GM10266 (cell line): ENCODE measurements at regions not wholly inside any gene's neighbourhood (a gene's known extent, or its start where the extent isn't known, plus 50 kb on each side); places are given as distances from the start of the nearest gene placed in this dataset.
"Not testable (repeated sequence)": the region's sequence is repeated elsewhere in the genome, so short reads cannot be mapped to it uniquely, and the experiment has no call there.

Source experiments
- DNase-seq: peaks from one replicate; pipeline ENCODE4 v3.0.0; 2012; ENCODE audit errors: extremely low spot score
- TF ChIP-seq, protein P1 (sequence below): IDR thresholded peaks from 2 replicates; pipeline ENCODE4 v1.5.1; 2012; ENCODE audit warnings: mild to moderate bottlenecking, low read depth; ENCODE audit not compliant: control insufficient read depth, insufficient read depth; ENCODE audit errors: missing control alignments

DNA sequence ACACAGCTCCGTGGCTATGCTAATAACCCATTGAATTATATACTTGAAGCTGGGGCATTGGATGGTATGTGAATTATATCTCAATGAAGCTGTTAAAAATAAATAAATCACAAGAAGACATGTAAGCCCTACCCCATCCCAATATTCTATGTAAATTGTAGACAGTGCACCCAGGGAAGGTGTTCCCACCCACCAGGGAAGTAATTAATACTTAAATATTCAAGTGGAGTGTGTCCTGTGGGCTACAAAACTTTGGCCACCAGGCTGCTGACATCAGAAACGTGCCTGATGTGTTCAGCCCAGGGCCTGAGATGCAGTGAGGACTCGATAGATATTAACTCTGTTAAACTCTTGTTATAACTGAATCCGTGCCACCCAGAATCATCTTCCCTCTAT, 240.4 kb upstream of the RREB1 start:
- TF ChIP-seq, protein P1, sequence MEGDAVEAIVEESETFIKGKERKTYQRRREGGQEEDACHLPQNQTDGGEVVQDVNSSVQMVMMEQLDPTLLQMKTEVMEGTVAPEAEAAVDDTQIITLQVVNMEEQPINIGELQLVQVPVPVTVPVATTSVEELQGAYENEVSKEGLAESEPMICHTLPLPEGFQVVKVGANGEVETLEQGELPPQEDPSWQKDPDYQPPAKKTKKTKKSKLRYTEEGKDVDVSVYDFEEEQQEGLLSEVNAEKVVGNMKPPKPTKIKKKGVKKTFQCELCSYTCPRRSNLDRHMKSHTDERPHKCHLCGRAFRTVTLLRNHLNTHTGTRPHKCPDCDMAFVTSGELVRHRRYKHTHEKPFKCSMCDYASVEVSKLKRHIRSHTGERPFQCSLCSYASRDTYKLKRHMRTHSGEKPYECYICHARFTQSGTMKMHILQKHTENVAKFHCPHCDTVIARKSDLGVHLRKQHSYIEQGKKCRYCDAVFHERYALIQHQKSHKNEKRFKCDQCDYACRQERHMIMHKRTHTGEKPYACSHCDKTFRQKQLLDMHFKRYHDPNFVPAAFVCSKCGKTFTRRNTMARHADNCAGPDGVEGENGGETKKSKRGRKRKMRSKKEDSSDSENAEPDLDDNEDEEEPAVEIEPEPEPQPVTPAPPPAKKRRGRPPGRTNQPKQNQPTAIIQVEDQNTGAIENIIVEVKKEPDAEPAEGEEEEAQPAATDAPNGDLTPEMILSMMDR, result no peak
- no peak for DNase-seq

DNA sequence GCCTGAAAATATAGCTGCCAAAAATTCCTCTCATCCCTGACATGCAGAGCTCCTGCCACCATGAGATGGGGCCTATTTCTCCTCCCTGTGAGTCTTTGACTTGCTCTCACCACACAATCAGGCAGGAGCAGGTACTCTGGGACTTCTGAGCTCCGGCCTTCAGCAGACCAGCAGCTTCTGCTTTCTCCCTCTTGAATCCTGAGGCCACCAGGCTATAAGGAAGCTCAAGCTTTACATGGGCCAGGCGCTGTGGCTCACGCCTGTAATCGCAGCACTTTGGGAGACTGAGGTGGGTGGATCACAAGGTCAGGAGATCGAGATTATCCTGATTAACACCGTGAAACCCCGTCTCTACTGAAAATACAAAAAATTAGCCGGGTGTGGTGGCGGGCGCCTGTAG, 238.7 kb upstream of the RREB1 start:
- TF ChIP-seq, protein P1, result no peak
- no peak for DNase-seq

DNA sequence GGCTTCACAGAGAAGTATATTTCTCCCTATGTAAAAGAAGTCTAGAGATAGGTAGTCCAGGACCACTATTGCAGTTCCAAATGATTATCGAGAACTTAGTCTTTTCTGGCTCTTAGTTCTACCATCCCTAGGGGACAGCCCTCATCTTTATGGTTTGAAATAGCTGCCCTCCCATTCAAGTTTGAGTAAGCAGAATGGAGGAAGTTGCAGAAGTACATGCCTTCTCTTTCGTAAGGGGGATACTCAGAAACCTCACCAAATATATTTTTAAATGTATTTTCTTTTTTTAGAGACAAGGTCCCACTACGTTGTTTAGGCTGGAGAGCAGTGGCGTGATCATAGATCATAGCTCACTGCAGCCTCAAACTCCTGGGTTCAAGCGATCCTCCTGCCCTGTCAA, 236.8 kb upstream of the RREB1 start:
- DNase-seq, result no peak
- TF ChIP-seq, protein P1, result no peak

DNA sequence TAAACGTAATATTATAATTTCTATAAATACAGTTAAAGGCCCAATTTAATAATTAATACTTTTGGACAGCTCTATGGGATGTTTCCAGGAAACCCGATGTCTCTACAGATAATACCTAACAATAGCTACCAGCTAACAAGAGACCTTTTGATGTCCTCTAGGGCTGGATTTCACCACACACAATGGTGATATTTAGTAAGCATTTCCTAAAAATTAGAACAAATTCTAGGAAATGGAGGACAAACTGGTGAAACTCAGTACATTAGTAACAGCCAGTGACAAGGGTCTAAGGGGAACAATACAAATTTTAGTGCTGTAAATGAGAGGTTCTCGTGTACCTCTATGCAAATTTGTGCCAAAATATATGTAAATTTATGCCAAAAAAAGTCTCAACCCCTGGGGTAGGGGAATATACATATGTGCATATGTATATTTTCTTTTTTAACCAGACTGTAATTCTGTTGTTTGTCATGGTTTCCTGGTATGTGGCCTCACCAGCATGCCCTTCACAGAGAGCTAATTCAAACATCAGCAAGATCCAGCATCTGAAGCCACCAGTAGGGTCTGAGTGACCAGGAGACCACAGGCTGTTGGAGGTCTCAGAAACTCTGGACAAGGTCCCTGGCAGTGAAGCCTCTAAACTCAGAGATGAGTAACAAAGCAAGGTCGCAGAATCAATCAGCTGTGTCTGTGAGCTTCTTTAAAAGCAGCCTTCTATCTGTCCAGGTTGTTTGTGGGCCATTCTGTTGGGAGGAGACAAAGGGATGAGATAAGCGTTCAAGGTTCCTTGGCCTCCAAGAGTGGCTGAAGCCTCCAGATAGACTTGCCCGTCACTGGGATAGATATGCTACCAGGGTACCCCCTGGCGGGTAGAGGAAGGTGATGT, 235.1 kb upstream of the RREB1 start:
- no peak for DNase-seq
- TF ChIP-seq, protein P1, result no peak

DNA sequence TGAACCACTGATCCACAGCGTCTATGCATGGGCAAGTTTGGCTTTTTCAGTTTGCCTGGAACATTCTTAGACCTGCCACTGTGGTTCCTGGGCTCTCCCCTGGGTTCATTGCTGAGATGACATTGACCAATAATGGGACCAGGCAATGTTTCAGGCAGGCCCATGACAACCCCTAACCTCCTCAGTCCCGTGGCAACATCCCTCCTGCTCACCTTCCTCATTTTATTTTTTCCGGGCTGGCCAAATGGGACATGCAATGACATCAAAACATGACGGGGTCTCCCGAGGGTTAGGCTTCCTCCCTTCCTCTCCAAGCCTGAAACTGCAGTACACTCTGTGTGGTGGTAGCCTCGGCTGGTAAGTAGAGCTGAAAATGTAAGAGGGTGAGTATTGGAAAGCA, 234.0 kb upstream of the RREB1 start:
- no peak for DNase-seq
- TF ChIP-seq, protein P1, result no peak

DNA sequence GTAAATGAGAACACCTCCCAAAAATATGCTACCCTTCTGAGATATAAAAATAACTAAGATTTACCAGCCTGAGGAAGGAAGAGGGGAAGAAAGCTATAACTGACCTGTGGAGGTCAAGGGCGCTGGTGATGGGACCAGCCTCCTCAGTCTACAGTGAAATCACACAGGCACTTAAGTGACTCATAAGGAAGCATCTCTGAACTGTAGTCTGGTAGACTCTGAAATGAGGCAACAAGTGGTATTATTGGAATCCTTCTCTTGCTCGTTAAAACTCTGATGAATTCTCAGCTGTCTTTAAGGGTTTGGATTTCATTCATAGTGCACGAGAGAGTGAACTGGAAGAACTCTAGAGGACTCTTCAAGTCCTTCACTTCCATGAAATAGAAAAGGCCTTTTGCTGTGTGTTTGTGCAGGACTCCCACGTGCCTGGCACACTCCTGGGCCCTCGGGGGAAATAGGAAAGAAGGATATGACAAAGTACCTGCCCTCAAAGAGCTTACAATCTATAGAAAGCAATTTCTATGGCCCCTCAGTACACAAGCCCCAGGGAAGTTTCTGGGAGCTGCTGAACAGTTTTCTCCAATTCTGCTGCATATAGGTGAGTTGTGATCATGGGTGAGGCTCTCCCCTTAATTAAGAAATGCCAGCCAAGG, 231.8 kb upstream of the RREB1 start:
- DNase-seq, result no peak

DNA sequence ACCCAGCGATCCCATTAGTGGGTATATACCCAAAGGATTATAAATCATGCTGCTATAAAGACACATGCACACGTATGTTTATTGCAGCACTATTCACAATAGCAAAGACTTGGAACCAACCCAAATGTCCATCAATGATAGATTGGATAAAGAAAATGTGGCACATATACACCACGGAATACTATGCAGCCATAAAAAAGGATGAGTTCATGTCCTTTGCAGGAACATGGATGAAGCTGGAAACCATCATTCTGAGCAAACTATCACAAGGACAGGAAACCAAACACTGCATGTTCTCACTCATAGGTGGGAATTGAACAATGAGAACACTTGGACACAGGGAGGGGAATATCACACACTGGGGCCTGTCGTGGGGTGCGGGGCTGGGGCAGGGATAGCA, 230.0 kb upstream of the RREB1 start:
- not testable (repeated sequence) for DNase-seq

More for the DNA sequence above, 231.8 kb upstream of the RREB1 start:
- TF ChIP-seq, protein P1, result no peak
